ENCODE measurements at regions not wholly inside any gene's neighbourhood (a gene's known extent, or its start where the extent isn't known, plus 50 kb on each side); places are given as distances from the start of the nearest gene placed in this dataset.

- DNase-seq: no peak
These were observed 312.8 kb upstream of the C11orf87 start for GRCh38 chr11:109109150-109109549.

GRCh38 chr11:109109571-109110315, 312.2 kb upstream of the C11orf87 start:
- no peak for DNase-seq

GRCh38 chr11:109112261-109112660, 309.7 kb upstream of the C11orf87 start:
- no peak for DNase-seq

- DNase-seq: peak; percentile 82
These were observed 309.1 kb upstream of the C11orf87 start for GRCh38 chr11:109112821-109113280.

GRCh38 chr11:109120341-109120740, 301.6 kb upstream of the C11orf87 start:
- DNase-seq: peak; percentile 53

- DNase-seq: peak; percentile 4
These were observed 300.6 kb upstream of the C11orf87 start for GRCh38 chr11:109121173-109121932.

- no peak for DNase-seq
These were observed 297.9 kb upstream of the C11orf87 start for GRCh38 chr11:109123816-109124787.

GRCh38 chr11:109130910-109131309, 291.1 kb upstream of the C11orf87 start:
- no peak for DNase-seq

GRCh38 chr11:109132539-109132938, 289.5 kb upstream of the C11orf87 start:
- no peak for DNase-seq

GRCh38 chr11:109133159-109133558, 288.8 kb upstream of the C11orf87 start:
- no peak for DNase-seq

GRCh38 chr11:109135627-109136026, 286.4 kb upstream of the C11orf87 start:
- no peak for DNase-seq

GRCh38 chr11:109138196-109138595, 283.8 kb upstream of the C11orf87 start:
- DNase-seq: no peak

- DNase-seq: no peak
These were observed 281.6 kb upstream of the C11orf87 start for GRCh38 chr11:109140426-109140825.

GRCh38 chr11:109140857-109141515, 281.0 kb upstream of the C11orf87 start:
- DNase-seq: no peak

GRCh38 chr11:109145287-109145686, 276.7 kb upstream of the C11orf87 start:
- no peak for DNase-seq

GRCh38 chr11:109147726-109148125, 274.3 kb upstream of the C11orf87 start:
- DNase-seq: no peak

GRCh38 chr11:109148669-109149068, 273.3 kb upstream of the C11orf87 start:
- DNase-seq: no peak

GRCh38 chr11:109150581-109150980, 271.4 kb upstream of the C11orf87 start:
- no peak for DNase-seq

GRCh38 chr11:109153836-109154235, 268.2 kb upstream of the C11orf87 start:
- DNase-seq: no peak

- no peak for DNase-seq
These were observed 266.7 kb upstream of the C11orf87 start for GRCh38 chr11:109155291-109155690.

GRCh38 chr11:109165035-109165434, 257.0 kb upstream of the C11orf87 start:
- no peak for DNase-seq

- no peak for DNase-seq
These were observed 255.5 kb upstream of the C11orf87 start for GRCh38 chr11:109166441-109166840.
